GM19395 (cell line): ENCODE measurements at regions not wholly inside any gene's neighbourhood (a gene's known extent, or its start where the extent isn't known, plus 50 kb on each side); places are given as distances from the start of the nearest gene placed in this dataset.
"Not testable (repeated sequence)": the region's sequence is repeated elsewhere in the genome, so short reads cannot be mapped to it uniquely, and the experiment has no call there.

ENCODE experiments used
- ATAC-seq: cut with Tn5 transposase; IDR thresholded peaks from one replicate; pipeline ENCODE4 v1.9.1; 2021; ENCODE audit warnings: mild to moderate bottlenecking, moderate library complexity; ENCODE audit not compliant: unreplicated experiment

DNA sequence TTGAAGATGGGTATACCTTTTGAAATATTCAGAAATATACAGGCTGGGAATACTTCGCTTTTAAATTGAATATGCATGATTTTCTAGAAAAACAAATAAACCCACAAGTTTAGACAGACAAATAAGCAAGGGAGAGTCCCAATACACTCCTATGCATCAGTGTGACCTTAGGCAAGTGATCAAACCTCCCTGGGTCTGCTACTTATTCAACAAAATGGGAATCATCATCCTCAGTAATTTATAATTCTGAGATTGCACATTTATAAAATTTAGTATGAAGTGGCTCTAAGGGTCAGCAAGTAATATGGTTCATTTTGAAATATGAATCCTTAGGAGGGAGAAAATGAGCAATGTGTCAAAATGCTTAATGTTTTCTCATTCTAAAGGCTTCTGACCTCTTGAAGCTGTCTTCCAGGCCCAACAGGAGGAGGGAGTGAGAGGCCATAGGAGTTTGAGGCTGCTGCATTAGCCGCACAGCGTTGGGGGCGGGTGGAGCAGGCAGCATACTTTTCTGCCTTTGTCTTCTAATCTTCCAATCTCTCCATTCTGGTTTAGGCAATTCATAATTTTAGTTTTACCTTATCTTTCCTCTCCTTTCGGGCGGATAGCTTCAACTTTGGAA lies 155.1 kb downstream of the TRIB2 start:
- no peak for ATAC-seq

DNA sequence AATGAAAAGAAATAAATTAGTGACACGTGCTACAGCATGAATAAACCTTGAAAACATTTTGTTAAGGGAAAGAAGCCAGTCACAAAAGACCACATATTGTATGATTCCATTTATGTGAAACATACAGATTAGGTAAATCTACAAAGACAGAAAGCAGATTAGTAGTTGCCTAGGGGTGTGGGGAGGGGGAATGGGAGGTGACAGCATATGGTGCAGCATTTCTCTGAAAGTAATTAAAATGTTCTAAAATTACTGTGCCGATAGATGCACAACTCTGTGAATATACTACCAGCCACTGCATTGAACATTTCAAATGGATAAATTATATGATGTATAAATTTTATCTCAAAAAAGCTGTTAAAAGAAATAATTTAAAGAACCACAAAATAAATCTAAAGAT lies 161.0 kb downstream of the TRIB2 start:
- ATAC-seq, result no peak

- no peak for ATAC-seq
Observed at GRCh38 chr2:12879649-12880048, 162.9 kb downstream of the TRIB2 start.

- no peak for ATAC-seq
Observed at GRCh38 chr2:12881952-12882351, 165.2 kb downstream of the TRIB2 start.

DNA sequence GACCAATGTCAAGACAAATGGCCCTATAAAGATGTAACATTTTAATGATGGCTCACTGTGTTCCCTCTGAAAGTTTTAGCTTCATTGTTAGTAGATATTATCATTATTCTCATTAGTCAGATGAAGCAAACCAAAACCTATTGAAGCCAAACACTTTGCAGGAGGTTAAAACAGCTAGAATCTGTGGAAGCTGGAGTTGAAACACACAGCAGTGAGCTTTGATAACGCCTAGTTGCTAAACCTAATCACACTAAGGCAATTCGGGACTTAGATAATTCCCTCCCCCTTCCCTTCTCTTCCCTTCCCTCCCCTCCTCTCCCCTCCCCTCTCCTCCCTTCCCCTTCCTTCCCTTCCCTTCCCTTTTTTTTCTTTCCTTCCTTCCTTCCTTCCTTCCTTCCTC lies 165.7 kb downstream of the TRIB2 start:
- ATAC-seq, result no peak

DNA sequence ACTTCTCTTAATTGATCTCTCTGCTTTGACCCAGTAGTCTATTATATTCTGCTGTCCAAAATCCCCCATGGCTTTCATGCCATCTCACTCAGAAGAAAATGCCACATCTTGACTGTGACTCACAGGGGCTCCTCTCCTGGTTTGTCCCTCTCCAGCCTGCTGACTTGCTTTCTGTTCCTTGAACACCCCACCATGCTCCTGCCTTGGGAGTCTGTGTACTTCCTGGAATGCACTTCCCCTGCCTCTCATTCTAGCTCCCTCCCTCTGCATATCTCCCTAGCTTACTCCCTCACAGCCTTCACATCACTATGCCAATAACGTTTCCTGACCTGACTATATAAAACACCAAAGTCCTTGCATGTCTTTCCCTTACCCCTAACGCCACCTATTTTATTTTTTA lies 167.2 kb downstream of the TRIB2 start:
- no peak for ATAC-seq

DNA sequence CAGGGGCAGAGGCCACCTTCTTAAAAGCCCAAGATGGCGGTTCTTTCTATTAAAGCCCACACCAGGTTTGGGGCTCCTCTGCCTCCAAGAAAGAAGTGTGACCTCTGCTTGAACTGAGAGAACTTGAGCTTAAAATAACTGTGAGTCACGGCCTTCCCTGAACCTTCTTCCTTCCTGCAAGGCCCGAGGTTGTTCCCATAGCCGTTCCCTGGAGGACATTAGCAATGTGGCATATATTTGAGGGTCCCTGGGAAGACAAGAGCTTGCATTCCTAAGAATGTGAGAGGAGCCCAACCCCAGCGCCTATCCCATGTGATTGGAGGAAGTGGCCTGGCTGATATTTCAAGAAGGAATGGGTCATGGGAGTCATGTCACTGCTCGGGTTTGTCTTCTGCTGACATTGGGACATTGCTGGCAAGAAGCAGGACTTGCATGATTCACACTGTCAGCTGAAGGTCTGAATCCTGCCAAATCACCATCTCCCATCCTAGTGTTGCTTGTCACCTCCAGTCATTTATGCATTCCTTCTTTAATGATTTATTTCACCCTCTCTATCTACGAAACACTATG lies 168.1 kb downstream of the TRIB2 start:
- ATAC-seq, result no peak

- no peak for ATAC-seq
Observed at GRCh38 chr2:12890066-12890465, 173.3 kb downstream of the TRIB2 start.

GRCh38 chr2:12890481-12890991 lies 173.8 kb downstream of the TRIB2 start:
- no peak for ATAC-seq

GRCh38 chr2:12895017-12895416 lies 178.3 kb downstream of the TRIB2 start:
- no peak for ATAC-seq

DNA sequence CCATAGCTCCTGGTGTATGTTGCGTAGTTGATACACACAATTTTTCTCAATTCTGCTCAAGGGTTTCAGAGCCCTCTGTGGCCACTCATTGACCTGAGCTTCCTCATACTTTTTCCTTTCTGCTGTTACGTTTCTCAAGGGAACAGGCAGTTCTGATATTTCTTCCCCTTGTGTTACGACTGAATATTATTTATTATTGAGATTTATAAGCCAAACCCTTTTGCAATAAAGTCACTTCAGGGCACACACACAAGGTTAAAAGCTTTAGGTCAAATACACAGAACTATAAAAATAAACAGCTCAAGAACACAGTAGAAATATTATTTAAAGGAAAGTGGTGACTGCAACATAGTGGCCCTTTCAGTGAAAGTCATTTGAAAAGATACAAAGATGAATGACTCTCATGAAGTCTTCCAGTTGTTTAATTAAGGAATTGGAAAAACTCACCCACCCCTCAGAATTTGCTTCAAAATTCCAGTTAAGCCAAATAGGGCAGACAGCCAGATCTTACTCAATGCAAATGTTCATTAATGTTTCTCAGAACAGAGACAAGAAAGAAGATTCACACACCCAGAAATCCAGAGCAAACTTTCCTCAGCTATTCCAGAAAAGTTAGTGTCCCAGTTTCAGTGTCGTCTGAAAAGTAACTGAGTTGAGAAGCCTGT lies 179.7 kb downstream of the TRIB2 start:
- no peak for ATAC-seq

DNA sequence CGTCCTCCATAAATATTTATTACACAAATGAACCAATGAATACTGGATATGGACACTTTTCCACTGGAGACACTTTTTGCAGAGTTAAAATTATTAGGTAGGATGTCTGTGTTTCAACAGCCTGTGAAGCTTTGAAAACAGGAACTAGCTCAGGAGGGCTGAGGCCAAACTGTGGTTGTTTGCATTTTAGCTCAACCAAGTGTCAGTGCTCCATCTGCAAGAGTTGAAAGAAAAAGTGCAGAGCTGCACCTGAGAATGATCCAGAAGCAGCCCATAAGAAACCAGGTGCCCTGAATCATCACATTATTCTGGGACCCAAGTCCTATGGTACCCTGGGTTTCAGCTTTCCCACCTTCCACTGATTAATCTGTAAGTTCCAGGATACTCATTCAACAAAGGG lies 180.4 kb downstream of the TRIB2 start:
- ATAC-seq, result no peak

DNA sequence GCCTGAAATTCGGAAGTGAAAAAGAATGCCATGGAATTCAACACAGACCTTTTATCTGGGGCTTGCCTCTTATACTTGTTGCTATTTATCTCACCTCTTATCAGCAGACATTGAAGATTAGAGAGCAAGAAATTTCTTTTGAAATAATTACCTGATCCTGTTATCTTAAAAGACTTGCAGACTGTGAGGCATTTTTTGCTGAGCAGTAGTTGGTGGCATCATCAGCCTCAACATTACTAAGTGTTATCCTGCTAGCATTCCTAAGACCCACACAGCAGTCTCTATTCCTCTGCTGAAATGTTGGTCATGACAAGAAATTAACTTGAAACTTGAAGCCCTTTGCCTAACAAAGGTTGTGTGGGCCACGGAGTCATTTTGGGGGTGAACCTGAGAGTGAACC lies 186.5 kb downstream of the TRIB2 start:
- no peak for ATAC-seq

- no peak for ATAC-seq
Observed at GRCh38 chr2:12910431-12910830, 193.7 kb downstream of the TRIB2 start.

DNA sequence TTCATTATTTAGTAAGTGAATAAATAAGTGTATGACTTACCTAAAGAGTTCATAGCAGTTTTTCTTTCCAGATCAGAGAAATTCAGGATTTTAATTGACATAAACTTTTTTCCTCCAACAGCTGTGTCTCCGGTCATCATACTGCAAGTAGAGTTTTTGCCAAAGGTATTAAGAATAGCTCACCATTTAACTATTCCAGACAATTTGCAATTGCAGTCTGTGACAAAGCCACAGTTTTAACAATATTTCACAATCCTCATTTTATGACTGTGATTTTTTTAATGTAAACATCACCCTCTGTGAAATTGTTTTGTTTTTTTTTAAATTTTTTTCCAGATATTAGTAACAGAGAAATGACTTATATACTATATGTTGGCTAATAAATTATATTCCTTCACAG lies 199.1 kb downstream of the TRIB2 start:
- no peak for ATAC-seq

- no peak for ATAC-seq
Observed at GRCh38 chr2:12918138-12918834, 201.6 kb downstream of the TRIB2 start.

DNA sequence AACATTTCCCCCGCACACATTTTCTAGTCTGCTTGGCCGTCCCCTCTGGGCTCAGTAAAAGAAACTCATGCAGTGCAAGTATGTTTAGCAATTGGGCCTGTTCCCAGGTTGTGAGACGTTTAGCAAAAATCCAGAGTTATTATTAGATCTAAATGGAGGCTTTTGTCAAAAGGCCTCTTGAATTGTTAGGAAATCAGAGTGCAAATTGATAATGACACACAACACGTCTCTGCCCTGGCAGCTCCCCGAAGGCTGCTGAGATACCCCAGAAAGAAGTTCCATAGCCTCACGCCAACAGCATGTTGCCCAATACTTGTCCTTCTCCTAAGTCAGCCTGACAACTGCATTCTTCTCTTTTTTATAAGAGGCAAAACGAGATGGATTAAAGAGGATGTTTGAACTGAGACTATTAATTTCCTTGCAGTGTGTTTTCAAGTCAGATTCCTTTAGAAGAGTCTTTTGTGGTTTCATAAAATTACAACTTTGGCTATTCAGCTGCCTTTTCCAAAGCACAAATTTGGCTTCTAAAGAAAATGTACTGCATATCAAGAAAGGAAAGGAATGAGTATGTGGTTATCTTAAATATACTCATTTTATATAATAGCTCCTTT lies 202.2 kb downstream of the TRIB2 start:
- ATAC-seq, result no peak

DNA sequence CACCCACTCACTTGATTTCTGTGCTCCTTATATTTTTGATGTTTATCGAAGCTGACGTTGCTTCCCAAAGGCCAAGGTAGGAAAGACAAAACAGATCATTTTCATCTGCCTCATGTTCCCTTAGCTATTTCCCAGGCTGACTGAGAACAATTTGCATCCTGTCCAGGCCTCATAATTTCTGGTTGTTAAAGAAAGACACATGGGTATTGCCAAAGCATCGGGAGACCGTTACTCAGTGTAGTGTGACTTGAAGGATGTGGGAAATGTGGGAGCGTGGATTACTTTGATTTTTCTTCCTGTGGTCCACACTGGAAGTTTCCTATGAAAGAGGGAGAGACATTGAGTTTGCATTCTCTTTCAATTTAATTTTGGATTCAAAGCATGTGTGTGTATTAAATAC lies 204.6 kb downstream of the TRIB2 start:
- no peak for ATAC-seq

DNA sequence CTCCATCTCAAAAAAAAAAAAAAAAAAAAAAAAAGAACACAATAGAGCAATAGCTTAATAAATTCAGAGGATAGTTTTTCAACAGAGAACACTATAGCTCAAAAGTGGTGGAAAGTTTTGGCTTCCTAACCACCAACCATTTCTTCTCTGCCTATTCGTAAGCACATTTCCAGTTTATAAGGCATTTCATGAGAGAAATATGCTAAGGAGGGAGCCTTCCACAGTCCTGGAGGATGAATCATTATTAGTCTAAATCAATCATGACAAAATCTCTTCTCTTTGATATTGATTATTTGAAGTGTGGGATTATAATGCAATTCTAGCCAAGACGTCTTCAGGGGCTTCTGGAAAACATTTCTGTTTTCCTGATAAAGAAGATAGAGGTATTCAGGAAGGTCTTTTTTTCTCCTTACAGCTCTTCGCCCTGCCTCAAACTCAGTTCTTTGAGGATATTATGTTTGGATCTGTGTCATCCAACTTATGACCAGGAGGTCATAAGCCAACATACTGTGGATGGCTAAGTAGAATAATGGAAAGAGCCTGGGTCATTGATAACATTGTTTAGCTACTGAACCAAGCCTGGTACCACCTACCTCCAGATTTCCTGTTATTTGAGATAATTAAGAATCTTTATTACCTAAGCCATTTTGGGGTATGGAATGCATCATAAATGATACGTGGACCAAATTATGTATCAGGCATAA lies 207.3 kb downstream of the TRIB2 start:
- no peak for ATAC-seq

DNA sequence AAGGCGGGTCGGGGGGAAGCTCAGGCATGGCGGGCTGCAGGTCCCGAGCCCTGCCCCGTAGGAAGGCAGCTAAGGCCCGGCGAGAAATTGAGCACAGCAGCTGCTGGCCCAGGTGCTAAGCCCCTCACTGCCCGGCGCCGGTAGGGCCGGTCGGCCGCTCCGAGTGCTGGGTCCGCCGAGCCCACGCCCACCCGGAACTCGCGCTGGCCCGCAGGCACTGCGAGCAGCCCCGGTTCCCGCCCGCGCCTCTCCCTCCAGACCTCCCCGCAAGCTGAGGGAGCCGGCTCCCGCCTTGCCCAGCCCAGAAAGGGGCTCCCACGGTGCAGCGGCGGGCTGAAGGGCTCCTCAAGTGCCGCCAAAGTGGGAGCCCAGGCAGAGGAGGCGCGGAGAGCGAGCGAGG lies 209.9 kb downstream of the TRIB2 start:
- ATAC-seq, result not testable (repeated sequence)
